Thyroid gland (tissue), 4 donors: ENCODE measurements at regions not wholly inside any gene's neighbourhood (a gene's known extent, or its start where the extent isn't known, plus 50 kb on each side); places are given as distances from the start of the nearest gene placed in this dataset.

Source experiments
- POLR2A ChIP-seq, 2 donors: fragments of 450-650 bp; IDR thresholded peaks; one replicate each; pipeline ENCODE4 v1.6.1; 2017; ENCODE audit warnings: antibody characterized with exemption in 2 of 2, mild to moderate bottlenecking in 2 of 2, moderate library complexity in 1 of 2
- TF ChIP-seq, protein P1 (sequence below), 6 experiments: fragments of 200-600 bp in 3 of 6; fragments of 450-650 bp in 3 of 6; sonication (generic) in 3 of 6; IDR thresholded peaks; one replicate each; pipeline ENCODE4 v1.5.1; 2016 to 2019; ENCODE audit warnings: antibody characterized with exemption in 6 of 6, mild to moderate bottlenecking in 2 of 6, inconsistent platforms in 1 of 6, moderate library complexity in 1 of 6

DNA sequence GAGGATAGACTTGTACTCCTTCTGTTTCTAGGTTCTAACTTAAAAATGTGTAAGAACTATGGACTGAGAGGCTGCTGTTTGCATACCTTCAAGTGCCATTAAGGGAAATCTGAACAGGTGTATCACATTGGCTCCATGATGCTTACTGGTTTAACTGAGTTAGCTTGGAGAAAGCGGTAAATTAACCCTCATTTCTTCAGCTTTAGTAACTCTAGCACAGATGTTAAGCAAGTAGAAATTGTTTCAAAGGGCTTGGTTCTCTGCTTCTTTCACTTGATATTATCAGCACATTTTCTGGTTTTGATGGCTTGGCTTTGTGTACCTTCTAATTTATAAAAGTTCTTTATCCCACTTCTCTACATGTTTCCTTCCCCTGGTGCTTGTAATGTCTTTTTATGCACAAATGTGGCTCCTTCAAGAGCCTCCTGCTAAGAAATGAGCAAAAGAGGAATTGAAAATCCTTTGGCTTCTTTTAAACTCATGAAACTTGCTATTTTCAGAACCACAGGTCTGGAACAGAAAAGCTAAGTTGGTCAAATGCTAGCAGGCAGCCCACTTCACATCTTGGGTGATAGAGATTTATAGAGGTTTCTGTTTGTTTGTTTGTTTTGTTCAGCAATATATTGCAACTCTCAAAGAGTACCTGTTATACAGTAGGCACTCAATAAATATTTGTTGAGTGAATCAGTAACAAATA is 249.9 kb upstream of the THUMPD2 start:
- TF ChIP-seq POLR2A (IDR thresholded peaks at IDR 0.05), result no peak
- TF ChIP-seq, protein P1, sequence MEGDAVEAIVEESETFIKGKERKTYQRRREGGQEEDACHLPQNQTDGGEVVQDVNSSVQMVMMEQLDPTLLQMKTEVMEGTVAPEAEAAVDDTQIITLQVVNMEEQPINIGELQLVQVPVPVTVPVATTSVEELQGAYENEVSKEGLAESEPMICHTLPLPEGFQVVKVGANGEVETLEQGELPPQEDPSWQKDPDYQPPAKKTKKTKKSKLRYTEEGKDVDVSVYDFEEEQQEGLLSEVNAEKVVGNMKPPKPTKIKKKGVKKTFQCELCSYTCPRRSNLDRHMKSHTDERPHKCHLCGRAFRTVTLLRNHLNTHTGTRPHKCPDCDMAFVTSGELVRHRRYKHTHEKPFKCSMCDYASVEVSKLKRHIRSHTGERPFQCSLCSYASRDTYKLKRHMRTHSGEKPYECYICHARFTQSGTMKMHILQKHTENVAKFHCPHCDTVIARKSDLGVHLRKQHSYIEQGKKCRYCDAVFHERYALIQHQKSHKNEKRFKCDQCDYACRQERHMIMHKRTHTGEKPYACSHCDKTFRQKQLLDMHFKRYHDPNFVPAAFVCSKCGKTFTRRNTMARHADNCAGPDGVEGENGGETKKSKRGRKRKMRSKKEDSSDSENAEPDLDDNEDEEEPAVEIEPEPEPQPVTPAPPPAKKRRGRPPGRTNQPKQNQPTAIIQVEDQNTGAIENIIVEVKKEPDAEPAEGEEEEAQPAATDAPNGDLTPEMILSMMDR (IDR thresholded peaks at IDR 0.05), result no peak
